ENCODE measurements at regions not wholly inside any gene's neighbourhood (a gene's known extent, or its start where the extent isn't known, plus 50 kb on each side); places are given as distances from the start of the nearest gene placed in this dataset.
"Not testable (repeated sequence)": the region's sequence is repeated elsewhere in the genome, so short reads cannot be mapped to it uniquely, and the experiment has no call there.

DNA sequence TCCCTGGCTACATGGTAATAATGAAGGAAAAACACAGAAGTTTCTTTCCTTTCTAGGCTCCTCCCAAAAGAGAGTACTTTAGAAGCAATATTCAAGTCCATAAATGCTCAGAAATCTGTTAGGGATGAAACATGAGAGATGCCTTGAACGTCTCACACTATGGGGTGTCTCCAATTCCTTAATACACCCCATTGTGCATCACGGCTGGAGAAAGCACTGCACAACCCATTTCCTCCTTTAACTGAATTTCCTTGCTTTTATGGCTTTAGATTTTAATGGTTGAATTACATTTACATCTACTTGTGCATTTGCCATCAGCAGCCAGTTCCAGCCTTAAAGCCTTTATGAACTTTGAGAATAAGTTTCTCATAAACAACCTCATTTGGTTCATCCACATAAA is 498.9 kb upstream of the PTBP2 start:
- DNase-seq (ENCODE audit: low read depth in 1 of 2, low spot score in 1 of 2) = no peak
- Histone ChIP-seq H3K27ac (replicated peaks) (no peak overlapping the region), H3K4me3 (replicated peaks; ENCODE audit: insufficient read depth, low read length) (no peak overlapping the region), H3K27me3 (ENCODE audit: insufficient read depth, poor library complexity, severe bottlenecking) (no peaks in the 10 kb centered on the region)
- TF ChIP-seq, protein P1, sequence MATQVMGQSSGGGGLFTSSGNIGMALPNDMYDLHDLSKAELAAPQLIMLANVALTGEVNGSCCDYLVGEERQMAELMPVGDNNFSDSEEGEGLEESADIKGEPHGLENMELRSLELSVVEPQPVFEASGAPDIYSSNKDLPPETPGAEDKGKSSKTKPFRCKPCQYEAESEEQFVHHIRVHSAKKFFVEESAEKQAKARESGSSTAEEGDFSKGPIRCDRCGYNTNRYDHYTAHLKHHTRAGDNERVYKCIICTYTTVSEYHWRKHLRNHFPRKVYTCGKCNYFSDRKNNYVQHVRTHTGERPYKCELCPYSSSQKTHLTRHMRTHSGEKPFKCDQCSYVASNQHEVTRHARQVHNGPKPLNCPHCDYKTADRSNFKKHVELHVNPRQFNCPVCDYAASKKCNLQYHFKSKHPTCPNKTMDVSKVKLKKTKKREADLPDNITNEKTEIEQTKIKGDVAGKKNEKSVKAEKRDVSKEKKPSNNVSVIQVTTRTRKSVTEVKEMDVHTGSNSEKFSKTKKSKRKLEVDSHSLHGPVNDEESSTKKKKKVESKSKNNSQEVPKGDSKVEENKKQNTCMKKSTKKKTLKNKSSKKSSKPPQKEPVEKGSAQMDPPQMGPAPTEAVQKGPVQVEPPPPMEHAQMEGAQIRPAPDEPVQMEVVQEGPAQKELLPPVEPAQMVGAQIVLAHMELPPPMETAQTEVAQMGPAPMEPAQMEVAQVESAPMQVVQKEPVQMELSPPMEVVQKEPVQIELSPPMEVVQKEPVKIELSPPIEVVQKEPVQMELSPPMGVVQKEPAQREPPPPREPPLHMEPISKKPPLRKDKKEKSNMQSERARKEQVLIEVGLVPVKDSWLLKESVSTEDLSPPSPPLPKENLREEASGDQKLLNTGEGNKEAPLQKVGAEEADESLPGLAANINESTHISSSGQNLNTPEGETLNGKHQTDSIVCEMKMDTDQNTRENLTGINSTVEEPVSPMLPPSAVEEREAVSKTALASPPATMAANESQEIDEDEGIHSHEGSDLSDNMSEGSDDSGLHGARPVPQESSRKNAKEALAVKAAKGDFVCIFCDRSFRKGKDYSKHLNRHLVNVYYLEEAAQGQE (IDR thresholded peaks at IDR 0.05; ENCODE audit: insufficient replicate concordance, low read depth) = no peak
- no peak for TF ChIP-seq SPI1 (IDR thresholded peaks at IDR 0.05; ENCODE audit: borderline replicate concordance, low read depth)
- no peak for TF ChIP-seq POLR2AphosphoS5 (IDR thresholded peaks at IDR 0.05; ENCODE audit: low read depth)
- no peak for TF ChIP-seq GABPA (IDR thresholded peaks at IDR 0.05; ENCODE audit: low read depth)
- TF ChIP-seq, protein P2, sequence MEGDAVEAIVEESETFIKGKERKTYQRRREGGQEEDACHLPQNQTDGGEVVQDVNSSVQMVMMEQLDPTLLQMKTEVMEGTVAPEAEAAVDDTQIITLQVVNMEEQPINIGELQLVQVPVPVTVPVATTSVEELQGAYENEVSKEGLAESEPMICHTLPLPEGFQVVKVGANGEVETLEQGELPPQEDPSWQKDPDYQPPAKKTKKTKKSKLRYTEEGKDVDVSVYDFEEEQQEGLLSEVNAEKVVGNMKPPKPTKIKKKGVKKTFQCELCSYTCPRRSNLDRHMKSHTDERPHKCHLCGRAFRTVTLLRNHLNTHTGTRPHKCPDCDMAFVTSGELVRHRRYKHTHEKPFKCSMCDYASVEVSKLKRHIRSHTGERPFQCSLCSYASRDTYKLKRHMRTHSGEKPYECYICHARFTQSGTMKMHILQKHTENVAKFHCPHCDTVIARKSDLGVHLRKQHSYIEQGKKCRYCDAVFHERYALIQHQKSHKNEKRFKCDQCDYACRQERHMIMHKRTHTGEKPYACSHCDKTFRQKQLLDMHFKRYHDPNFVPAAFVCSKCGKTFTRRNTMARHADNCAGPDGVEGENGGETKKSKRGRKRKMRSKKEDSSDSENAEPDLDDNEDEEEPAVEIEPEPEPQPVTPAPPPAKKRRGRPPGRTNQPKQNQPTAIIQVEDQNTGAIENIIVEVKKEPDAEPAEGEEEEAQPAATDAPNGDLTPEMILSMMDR (IDR thresholded peaks at IDR 0.05; ENCODE audit: insufficient read depth, low read length) = no peak

DNA sequence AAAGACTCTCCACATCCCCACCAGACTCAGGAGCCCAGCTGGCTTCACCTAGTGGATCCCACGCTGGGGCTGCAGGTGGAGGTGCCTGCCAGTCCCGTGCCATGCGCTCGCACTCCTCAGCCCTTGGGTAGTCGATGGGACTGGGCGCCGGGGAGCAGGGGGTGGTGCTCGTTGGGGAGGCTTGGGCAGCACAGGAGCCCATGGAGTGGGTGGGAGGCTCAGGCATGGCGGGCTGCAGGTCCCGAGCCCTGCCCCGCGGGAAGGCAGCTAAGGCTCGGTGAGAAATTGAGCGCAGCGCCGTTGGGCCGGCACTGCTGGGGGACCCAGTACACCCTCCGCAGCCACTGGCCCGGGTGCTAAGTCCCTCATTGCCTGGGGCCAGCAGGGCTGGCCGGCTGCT is 497.4 kb upstream of the PTBP2 start:
- H3K27me3 ChIP-seq (ENCODE audit: insufficient read depth, poor library complexity, severe bottlenecking); DNase-seq (ENCODE audit: low read depth in 1 of 2, low spot score in 1 of 2); H3K27ac ChIP-seq (replicated peaks); H3K4me3 ChIP-seq (replicated peaks; ENCODE audit: insufficient read depth, low read length): not testable (repeated sequence)

DNA sequence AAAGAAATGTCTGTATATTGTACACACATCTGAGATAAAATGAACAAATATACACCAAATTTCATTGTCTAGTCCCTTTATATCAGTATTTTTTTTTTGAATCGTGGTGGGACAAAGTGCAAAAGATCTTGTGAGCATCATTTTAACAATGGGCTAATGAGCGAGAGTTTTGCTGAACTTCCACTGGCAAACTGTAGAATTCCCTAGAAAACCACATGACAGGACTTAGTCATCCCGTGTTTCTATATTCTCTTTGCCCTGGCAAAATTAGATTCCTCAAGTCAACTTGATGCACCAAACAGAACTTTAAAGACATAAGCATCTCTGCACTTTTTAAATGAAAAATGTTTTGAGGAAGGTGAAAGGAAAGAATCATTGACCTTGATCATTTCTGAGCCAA is 488.2 kb upstream of the PTBP2 start:
- no peak overlapping the region for H3K27ac ChIP-seq (replicated peaks)
- TF ChIP-seq SPI1 (IDR thresholded peaks at IDR 0.05; ENCODE audit: borderline replicate concordance, low read depth) = no peak
- TF ChIP-seq GABPA (IDR thresholded peaks at IDR 0.05; ENCODE audit: low read depth) = no peak
- no peak for TF ChIP-seq POLR2AphosphoS5 (IDR thresholded peaks at IDR 0.05; ENCODE audit: low read depth)
- TF ChIP-seq, protein P2 (IDR thresholded peaks at IDR 0.05; ENCODE audit: insufficient read depth, low read length) = no peak
- TF ChIP-seq, protein P1 (IDR thresholded peaks at IDR 0.05; ENCODE audit: insufficient replicate concordance, low read depth) = no peak
- no peak for DNase-seq (ENCODE audit: low read depth in 1 of 2, low spot score in 1 of 2)
- H3K27me3 ChIP-seq (ENCODE audit: insufficient read depth, poor library complexity, severe bottlenecking) = no peaks in the 10 kb centered on the region
- H3K4me3 ChIP-seq (replicated peaks; ENCODE audit: insufficient read depth, low read length) = no peak overlapping the region

DNA sequence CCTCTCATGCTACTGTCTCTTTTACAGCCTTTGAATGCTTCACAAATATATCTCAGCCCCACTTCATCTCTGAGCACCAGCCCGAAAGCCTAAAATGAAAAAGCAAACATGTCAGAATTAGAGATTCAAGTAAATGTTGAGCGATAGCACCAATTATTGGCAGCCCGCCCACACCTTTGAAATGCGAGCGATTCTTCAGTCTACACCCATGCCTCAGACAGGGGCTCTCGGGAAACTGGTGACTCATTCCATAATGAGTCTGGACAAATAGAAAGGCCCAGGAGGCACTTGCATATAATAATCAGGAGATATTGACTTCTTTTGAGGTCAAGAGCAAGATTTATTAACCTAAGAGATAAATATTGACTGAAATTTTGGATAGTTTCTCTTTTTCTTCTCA is 487.3 kb upstream of the PTBP2 start:
- Histone ChIP-seq H3K4me3 (replicated peaks; ENCODE audit: insufficient read depth, low read length) (no peak overlapping the region), H3K27me3 (ENCODE audit: insufficient read depth, poor library complexity, severe bottlenecking) (no peaks in the 10 kb centered on the region), H3K27ac (replicated peaks) (no peak overlapping the region)
- TF ChIP-seq, protein P1 (IDR thresholded peaks at IDR 0.05; ENCODE audit: insufficient replicate concordance, low read depth) = no peak
- no peak for TF ChIP-seq SPI1 (IDR thresholded peaks at IDR 0.05; ENCODE audit: borderline replicate concordance, low read depth)
- DNase-seq (ENCODE audit: low read depth in 1 of 2, low spot score in 1 of 2) = no peak
